Dermis microvascular lymphatic vessel endothelial cell (primary cell): ENCODE measurements at regions not wholly inside any gene's neighbourhood (a gene's known extent, or its start where the extent isn't known, plus 50 kb on each side); places are given as distances from the start of the nearest gene placed in this dataset.

ENCODE experiments used
- DNase-seq, 2 donors: peaks; one replicate each; pipeline versions ENCODE4 v3.0.0 to v3.0.0-alpha.2; 2010; ENCODE audit warnings: low read depth in 2 of 2

GRCh38 chr13:30126903-30127428 is 180.4 kb downstream of the KATNAL1 start:
- no peak for DNase-seq

DNA sequence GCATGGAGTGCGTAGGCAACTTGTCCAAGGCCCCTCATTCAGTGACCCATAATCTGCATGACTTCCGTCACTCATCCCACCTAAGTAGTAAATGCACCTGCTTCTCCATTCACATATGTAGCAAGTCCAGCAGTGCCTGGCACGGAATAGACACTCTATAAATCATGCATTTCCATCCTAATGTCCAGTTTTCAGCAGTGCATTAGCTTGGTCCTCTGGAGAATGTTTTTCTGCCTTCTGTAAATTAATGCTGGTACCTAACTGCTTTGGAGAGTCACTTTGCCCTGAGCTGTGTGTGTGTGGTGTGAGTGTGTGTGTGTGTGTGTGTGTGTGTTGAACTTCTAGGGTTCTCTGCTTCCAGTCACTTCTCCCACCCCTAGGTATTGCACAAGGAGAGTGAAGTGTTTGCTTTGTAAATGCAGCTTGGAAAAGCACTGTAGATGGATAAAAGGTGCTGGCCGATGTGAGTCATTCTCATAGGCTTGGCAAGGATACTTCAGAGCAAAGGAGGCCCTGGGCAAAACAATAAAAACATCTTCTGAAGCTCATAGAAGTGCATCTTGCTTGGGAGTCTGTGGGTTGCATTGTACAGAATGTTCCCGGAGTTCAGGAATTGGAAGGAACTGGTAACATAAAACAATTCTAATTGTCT is 181.8 kb downstream of the KATNAL1 start:
- no peak for DNase-seq

- DNase-seq: no peak
Observed at GRCh38 chr13:30124131-30124768, 183.1 kb downstream of the KATNAL1 start.

- DNase-seq: no peak
Observed at GRCh38 chr13:30123575-30123974, 183.8 kb downstream of the KATNAL1 start.

- DNase-seq: no peak
Observed at GRCh38 chr13:30121666-30122065, 185.7 kb downstream of the KATNAL1 start.

DNA sequence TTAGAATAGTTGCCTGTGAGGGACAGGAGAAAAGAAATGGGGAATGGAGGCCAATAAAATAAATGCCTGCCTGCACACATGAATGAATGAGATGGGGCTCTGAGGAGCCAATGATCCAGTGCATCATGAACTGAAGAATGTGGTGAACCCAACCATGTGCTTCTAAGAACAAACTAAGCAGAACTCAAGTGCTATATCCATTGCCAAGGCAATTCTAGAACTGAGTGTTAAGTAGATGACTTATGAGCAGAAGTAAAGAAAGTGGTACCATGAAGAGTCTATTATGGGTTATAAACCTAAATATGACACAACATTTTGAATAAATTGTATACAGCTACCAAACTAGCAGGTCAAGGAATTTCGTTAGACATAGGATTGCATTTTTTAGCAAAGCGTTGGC is 186.1 kb downstream of the KATNAL1 start:
- DNase-seq: no peak

GRCh38 chr13:30120133-30120822 is 187.1 kb downstream of the KATNAL1 start:
- no peak for DNase-seq

- DNase-seq: no peak
Observed at GRCh38 chr13:30119476-30119875, 187.9 kb downstream of the KATNAL1 start.

- no peak for DNase-seq
Observed at GRCh38 chr13:30116379-30116778, 191.0 kb downstream of the KATNAL1 start.

GRCh38 chr13:30115257-30115600 is 192.1 kb downstream of the KATNAL1 start:
- no peak for DNase-seq

GRCh38 chr13:30114571-30115256 is 192.6 kb downstream of the KATNAL1 start:
- DNase-seq: peak; percentile 58 to 85

- no peak for DNase-seq
Observed at GRCh38 chr13:30113983-30114570, 193.3 kb downstream of the KATNAL1 start.

GRCh38 chr13:30113551-30113950 is 193.8 kb downstream of the KATNAL1 start:
- DNase-seq: no peak

GRCh38 chr13:30112602-30113435 is 194.5 kb downstream of the KATNAL1 start:
- peak; percentile 76 to 81 for DNase-seq

GRCh38 chr13:30111810-30112209 is 195.5 kb downstream of the KATNAL1 start:
- no peak for DNase-seq

- DNase-seq: no peak
Observed at GRCh38 chr13:30110301-30111070, 196.9 kb downstream of the KATNAL1 start.

DNA sequence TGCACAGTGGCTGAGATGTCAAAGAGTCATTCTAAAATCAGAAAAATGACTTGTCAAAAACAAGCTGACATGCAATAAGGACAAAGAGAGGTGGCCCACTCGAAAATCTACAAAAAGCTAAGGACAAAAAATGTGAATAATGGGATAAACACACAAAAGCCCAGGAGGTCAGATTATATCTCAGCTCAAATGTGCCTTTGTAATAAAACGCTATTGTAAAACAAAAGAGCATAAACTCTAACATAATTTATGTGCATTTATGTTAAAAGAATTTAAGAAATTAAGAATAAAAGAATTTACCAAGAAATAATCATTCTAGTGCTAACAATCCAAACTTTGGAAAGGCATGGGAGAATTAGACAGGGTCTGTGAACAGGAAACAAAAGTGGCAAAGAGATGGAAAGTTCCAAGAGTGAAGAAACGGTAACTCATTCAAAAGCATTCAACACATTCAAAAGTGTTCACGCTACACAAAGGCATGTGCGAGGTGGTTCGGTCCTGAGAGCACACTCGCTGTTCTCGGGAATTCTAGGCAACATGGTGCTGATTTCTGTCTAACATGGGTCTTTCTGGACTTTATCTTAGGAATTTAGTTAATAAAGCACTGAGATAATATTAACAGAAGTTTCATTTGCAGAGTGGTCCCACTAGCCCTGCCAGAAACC is 197.7 kb downstream of the KATNAL1 start:
- no peak for DNase-seq

DNA sequence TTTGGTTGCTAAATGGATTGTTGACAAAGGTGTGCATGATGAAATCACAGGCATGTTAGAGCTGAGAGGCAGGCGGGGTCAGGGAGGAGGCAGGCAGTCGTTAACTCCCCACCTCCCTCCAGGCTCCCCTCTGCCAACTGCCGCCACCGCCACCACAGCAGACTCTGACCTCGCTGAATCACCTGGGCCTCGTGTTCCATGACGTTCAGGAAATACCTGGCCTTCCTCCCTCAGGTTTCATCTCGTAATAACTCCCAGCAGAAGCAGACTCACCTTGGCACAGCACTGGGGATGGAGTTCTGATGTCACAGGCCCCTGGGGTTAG is 198.5 kb downstream of the KATNAL1 start:
- DNase-seq: no peak

- DNase-seq: no peak
Observed at GRCh38 chr13:30108216-30108912, 199.0 kb downstream of the KATNAL1 start.
